Suppressor macrophage treated with lipopolysaccharide for 4 hours (primary cell): ENCODE measurements at regions not wholly inside any gene's neighbourhood (a gene's known extent, or its start where the extent isn't known, plus 50 kb on each side); places are given as distances from the start of the nearest gene placed in this dataset.
A peak's percentile ranks its signal among the peaks of the same experiment; 100 is the strongest.
"Not testable (repeated sequence)": the region's sequence is repeated elsewhere in the genome, so short reads cannot be mapped to it uniquely, and the experiment has no call there.

ENCODE experiments used
- DNase-seq: peaks from one replicate; pipeline ENCODE4 v3.0.0-alpha.2; 2020

- DNase-seq, result peak; percentile 69
These were observed 384.9 kb downstream of the HLX start for GRCh38 chr1:221263831-221264767.

- no peak for DNase-seq
These were observed 385.6 kb downstream of the HLX start for GRCh38 chr1:221264848-221265247.

- DNase-seq, result peak; percentile 6
These were observed 389.1 kb downstream of the HLX start for GRCh38 chr1:221268295-221268694.

- DNase-seq, result no peak
These were observed 392.5 kb downstream of the HLX start for GRCh38 chr1:221271701-221272100.

- no peak for DNase-seq
These were observed 393.7 kb downstream of the HLX start for GRCh38 chr1:221272940-221273339.

- no peak for DNase-seq
These were observed 395.1 kb downstream of the HLX start for GRCh38 chr1:221274373-221274772.

- DNase-seq, result no peak
These were observed 397.7 kb downstream of the HLX start for GRCh38 chr1:221276896-221277409.

- no peak for DNase-seq
These were observed 399.9 kb downstream of the HLX start for GRCh38 chr1:221279146-221279545.

- no peak for DNase-seq
These were observed 404.3 kb downstream of the HLX start for GRCh38 chr1:221283532-221283931.

- no peak for DNase-seq
These were observed 404.8 kb downstream of the HLX start for GRCh38 chr1:221284028-221284427.

GRCh38 chr1:221284991-221285390 lies 405.7 kb downstream of the HLX start:
- DNase-seq, result not testable (repeated sequence)

GRCh38 chr1:221285458-221286210 lies 406.4 kb downstream of the HLX start:
- not testable (repeated sequence) for DNase-seq

GRCh38 chr1:221286399-221286798 lies 407.2 kb downstream of the HLX start:
- no peak for DNase-seq

- no peak for DNase-seq
These were observed 409.9 kb downstream of the HLX start for GRCh38 chr1:221289103-221289502.

- no peak for DNase-seq
These were observed 411.4 kb downstream of the HLX start for GRCh38 chr1:221290669-221291068.

GRCh38 chr1:221291113-221291512 lies 411.9 kb downstream of the HLX start:
- no peak for DNase-seq

- DNase-seq, result no peak
These were observed 413.4 kb downstream of the HLX start for GRCh38 chr1:221292652-221293051.

GRCh38 chr1:221294242-221294641 lies 415.0 kb downstream of the HLX start:
- no peak for DNase-seq

- DNase-seq, result no peak
These were observed 423.1 kb downstream of the HLX start for GRCh38 chr1:221302357-221302756.

- no peak for DNase-seq
These were observed 423.6 kb downstream of the HLX start for GRCh38 chr1:221302810-221303209.

- no peak for DNase-seq
These were observed 424.4 kb downstream of the HLX start for GRCh38 chr1:221303623-221304022.

- DNase-seq, result no peak
These were observed 427.0 kb downstream of the HLX start for GRCh38 chr1:221306239-221306638.
